CD4-positive, alpha-beta T cell treated with Interleukin-2 at 100 ng/mL for 4 hours (primary cell): ENCODE measurements at regions not wholly inside any gene's neighbourhood (a gene's known extent, or its start where the extent isn't known, plus 50 kb on each side); places are given as distances from the start of the nearest gene placed in this dataset.

Experiments
- DNase-seq: peaks from one replicate; pipeline ENCODE4 v3.0.0-alpha.2; 2020; ENCODE audit warnings: low spot score

- DNase-seq = no peak
Measured at GRCh38 chr10:75294518-75294865, 58.7 kb upstream of the COMTD1 start.

- DNase-seq = no peak
Measured at GRCh38 chr10:75294031-75294437, 58.3 kb upstream of the COMTD1 start.

GRCh38 chr10:75293446-75293820 lies 57.7 kb upstream of the COMTD1 start:
- no peak for DNase-seq

GRCh38 chr10:75292794-75293445 lies 57.2 kb upstream of the COMTD1 start:
- no peak for DNase-seq

GRCh38 chr10:75291805-75292204 lies 56.0 kb upstream of the COMTD1 start:
- no peak for DNase-seq

- DNase-seq = no peak
Measured at GRCh38 chr10:75288140-75288711, 52.5 kb upstream of the COMTD1 start.

- DNase-seq = no peak
Measured at GRCh38 chr10:75287697-75288096, 51.9 kb upstream of the COMTD1 start.

- no peak for DNase-seq
Measured at GRCh38 chr10:75286901-75287300, 51.1 kb upstream of the COMTD1 start.
